Trophoblast cell (in vitro differentiated cells and primary cell): ENCODE measurements at regions not wholly inside any gene's neighbourhood (a gene's known extent, or its start where the extent isn't known, plus 50 kb on each side); places are given as distances from the start of the nearest gene placed in this dataset.

Experiments
- DNase-seq, 2 donors: peaks; one replicate each; pipeline ENCODE4 v3.0.0-alpha.2; 2016
- H2AFZ ChIP-seq: 2 replicates; pipeline ENCODE4 v1.6.1; 2013; ENCODE audit warnings: low read length, moderate library complexity, mild to moderate bottlenecking; ENCODE audit not compliant: insufficient read depth, poor library complexity
- H2AK5ac ChIP-seq: 2 replicates; pipeline ENCODE4 v1.6.1; 2013; ENCODE audit warnings: mild to moderate bottlenecking, low read length
- H2BK120ac ChIP-seq: 2 replicates; pipeline ENCODE4 v1.6.1; 2013; ENCODE audit warnings: low read length, mild to moderate bottlenecking, moderate library complexity; ENCODE audit not compliant: insufficient read depth, poor library complexity
- H2BK12ac ChIP-seq: 2 replicates; pipeline ENCODE4 v1.6.1; 2013; ENCODE audit warnings: mild to moderate bottlenecking, low read length, moderate library complexity
- H2BK5ac ChIP-seq: 2 replicates; pipeline ENCODE4 v1.6.1; 2013; ENCODE audit warnings: low read length, low read depth, moderate library complexity, mild to moderate bottlenecking; ENCODE audit not compliant: poor library complexity
- H3K14ac ChIP-seq: 2 replicates; pipeline ENCODE4 v1.6.1; 2013; ENCODE audit warnings: mild to moderate bottlenecking, low read length
- H3K18ac ChIP-seq: 2 replicates; pipeline ENCODE4 v1.6.1; 2013; ENCODE audit warnings: mild to moderate bottlenecking, low read length
- H3K23ac ChIP-seq: 2 replicates; pipeline ENCODE4 v1.6.1; 2013; ENCODE audit warnings: low read length
- H3K27ac ChIP-seq: 2 replicates; pipeline ENCODE4 v1.5.1; 2013; ENCODE audit warnings: low read depth, mild to moderate bottlenecking, inconsistent platforms, low read length, moderate library complexity
- H3K27me3 ChIP-seq: 2 replicates; pipeline ENCODE4 v1.6.1; 2013; ENCODE audit warnings: inconsistent platforms, mild to moderate bottlenecking, low read length, moderate library complexity; ENCODE audit not compliant: insufficient read depth
- H3K36me3 ChIP-seq, 2 experiments: 1 replicate in 1 of 2; 2 replicates in 1 of 2; pipeline ENCODE4 v1.6.1; 2013; ENCODE audit warnings: low read length in 2 of 2, mild to moderate bottlenecking in 2 of 2, moderate library complexity in 1 of 2; ENCODE audit not compliant: insufficient read depth in 2 of 2, control insufficient read depth in 1 of 2
- H3K4ac ChIP-seq: 2 replicates; pipeline ENCODE4 v1.6.1; 2013; ENCODE audit warnings: low read depth, mild to moderate bottlenecking, low read length, moderate library complexity
- H3K4me1 ChIP-seq, 2 experiments: 1 replicate in 1 of 2; 2 replicates in 1 of 2; pipeline ENCODE4 v1.6.1; 2013; ENCODE audit warnings: low read length in 2 of 2, mild to moderate bottlenecking in 2 of 2, moderate library complexity in 1 of 2; ENCODE audit not compliant: insufficient read depth in 2 of 2, control insufficient read depth in 1 of 2
- H3K4me2 ChIP-seq: 2 replicates; pipeline ENCODE4 v1.6.1; 2013; ENCODE audit warnings: inconsistent platforms, mild to moderate bottlenecking, low read length, moderate library complexity
- H3K4me3 ChIP-seq: 2 replicates; pipeline ENCODE4 v1.5.1; 2013; ENCODE audit warnings: mild to moderate bottlenecking, low read depth, low read length, inconsistent platforms
- H3K79me1 ChIP-seq: one replicate; pipeline ENCODE4 v1.6.1; 2013; ENCODE audit warnings: low read length
- H3K79me2 ChIP-seq: 2 replicates; pipeline ENCODE4 v1.6.1; 2013; ENCODE audit warnings: low read length, mild to moderate bottlenecking; ENCODE audit not compliant: control insufficient read depth, insufficient read depth, poor library complexity
- H3K9ac ChIP-seq: 2 replicates; pipeline ENCODE4 v1.6.1; 2013; ENCODE audit warnings: mild to moderate bottlenecking, low read length
- H3K9me3 ChIP-seq: 2 replicates; pipeline ENCODE4 v1.6.1; 2013; ENCODE audit warnings: low read depth, mild to moderate bottlenecking, control low read depth, inconsistent platforms, low read length; ENCODE audit not compliant: insufficient read depth
- H4K12ac ChIP-seq: 2 replicates; pipeline ENCODE4 v1.6.1; 2013; ENCODE audit warnings: low read depth, mild to moderate bottlenecking, low read length, moderate library complexity
- H4K8ac ChIP-seq: 2 replicates; pipeline ENCODE4 v1.6.1; 2013; ENCODE audit warnings: low read depth, mild to moderate bottlenecking, low read length, moderate library complexity
- H4K91ac ChIP-seq: one replicate; pipeline ENCODE4 v1.6.1; 2013; ENCODE audit warnings: low read depth, mild to moderate bottlenecking, low read length, moderate library complexity
- WGBS: extraction: QIAGEN DNeasy Blood & Tissue Kit; methylation state at CpG from one replicate; pipeline ENCODE4 v1.1.7; 2013; ENCODE audit warnings: missing lambda C conversion rate; ENCODE audit not compliant: insufficient read length, insufficient coverage; ENCODE audit errors: extremely low coverage; 5-methylcytosine and 5-hydroxymethylcytosine counted together

GRCh38 chr2:120984452-120985173 lies 248.9 kb downstream of the GLI2 start:
- H4K12ac ChIP-seq = no peak overlapping the region
- H3K9me3 ChIP-seq = peaks cover 7% of the 10 kb centered on the region
- no peak overlapping the region for H2BK5ac ChIP-seq
- no peak overlapping the region for H3K23ac ChIP-seq
- H3K79me2 ChIP-seq = no peaks in the 10 kb centered on the region
- H3K18ac ChIP-seq = no peak overlapping the region
- no CpG with 5 or more reads among the region's 28 CpGs for WGBS
- H3K4me3 ChIP-seq = no peak overlapping the region
- H3K27ac ChIP-seq = no peak overlapping the region
- H3K36me3 ChIP-seq = peaks cover 2 to 25% of the 10 kb centered on the region in 2 experiments
- DNase-seq = no peak
- no peaks in the 10 kb centered on the region for H3K79me1 ChIP-seq
- H3K4me1 ChIP-seq = no peaks in the 10 kb centered on the region
- no peak overlapping the region for H2BK12ac ChIP-seq
- no peak overlapping the region for H2AFZ ChIP-seq
- no peak overlapping the region for H2BK120ac ChIP-seq
- H3K4ac ChIP-seq = no peak overlapping the region
- no peaks in the 10 kb centered on the region for H3K27me3 ChIP-seq
- no peak overlapping the region for H3K4me2 ChIP-seq
- H4K91ac ChIP-seq = no peak overlapping the region
- no peak overlapping the region for H3K14ac ChIP-seq
- no peak overlapping the region for H3K9ac ChIP-seq
- H4K8ac ChIP-seq = no peak overlapping the region
- no peak overlapping the region for H2AK5ac ChIP-seq

DNA sequence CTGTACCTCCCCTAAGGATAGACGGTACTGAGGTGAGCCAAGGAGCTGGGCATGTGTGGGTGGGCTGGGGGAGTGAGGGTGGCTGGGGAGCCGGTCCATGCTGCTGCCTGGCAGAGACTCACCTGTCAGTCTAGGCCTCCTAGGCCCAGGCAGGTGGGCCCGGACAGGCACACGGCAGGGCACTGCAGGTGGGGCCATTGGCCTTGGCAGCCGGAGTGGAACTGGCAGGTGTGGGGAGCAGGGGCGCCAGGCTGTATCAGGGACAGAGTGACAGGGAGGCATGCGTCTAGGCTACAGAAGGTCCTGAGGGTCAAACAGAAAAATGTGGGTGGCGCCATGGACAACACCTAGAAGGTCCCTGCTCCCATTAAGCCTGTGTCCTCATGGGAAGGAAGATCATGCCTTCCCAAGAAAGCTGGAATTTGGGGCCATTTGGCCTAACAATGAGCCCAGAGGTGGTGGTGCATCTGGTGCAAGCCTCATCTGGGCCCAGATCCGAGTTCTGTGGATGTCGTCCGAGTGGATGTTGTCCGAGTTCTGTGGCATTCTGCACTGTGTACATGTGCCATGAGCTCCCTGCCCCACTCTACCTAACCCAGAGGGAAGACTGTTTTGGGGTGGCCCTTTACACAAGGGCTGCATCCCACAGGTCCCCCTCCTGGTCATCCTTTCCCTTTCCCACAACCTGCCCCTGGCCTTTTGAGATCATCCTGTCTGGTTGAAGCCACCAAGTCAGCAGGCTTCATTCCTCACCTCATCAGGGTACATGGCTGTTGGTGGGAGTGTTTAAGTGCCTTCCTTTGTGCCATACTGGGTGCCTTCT lies 249.7 kb downstream of the GLI2 start:
- no peak overlapping the region for H4K91ac ChIP-seq
- H2BK12ac ChIP-seq = no peak overlapping the region
- H3K4ac ChIP-seq = no peak overlapping the region
- no peak overlapping the region for H2AFZ ChIP-seq
- no peak overlapping the region for H2AK5ac ChIP-seq
- DNase-seq = no peak
- H4K12ac ChIP-seq = no peak overlapping the region
- H3K36me3 ChIP-seq = peaks cover 2 to 25% of the 10 kb centered on the region in 2 experiments
- no peaks in the 10 kb centered on the region for H3K27me3 ChIP-seq
- no peak overlapping the region for H3K9ac ChIP-seq
- H2BK5ac ChIP-seq = no peak overlapping the region
- H3K18ac ChIP-seq = no peak overlapping the region
- H3K9me3 ChIP-seq = peaks cover 7% of the 10 kb centered on the region
- H3K79me1 ChIP-seq = no peaks in the 10 kb centered on the region
- no peaks in the 10 kb centered on the region for H3K79me2 ChIP-seq
- no peak overlapping the region for H3K4me2 ChIP-seq
- H3K4me1 ChIP-seq = no peaks in the 10 kb centered on the region
- H2BK120ac ChIP-seq = no peak overlapping the region
- WGBS = no CpG with 5 or more reads among the region's 12 CpGs
- no peak overlapping the region for H3K14ac ChIP-seq
- no peak overlapping the region for H3K27ac ChIP-seq
- no peak overlapping the region for H4K8ac ChIP-seq
- H3K23ac ChIP-seq = no peak overlapping the region
- H3K4me3 ChIP-seq = no peak overlapping the region

DNA sequence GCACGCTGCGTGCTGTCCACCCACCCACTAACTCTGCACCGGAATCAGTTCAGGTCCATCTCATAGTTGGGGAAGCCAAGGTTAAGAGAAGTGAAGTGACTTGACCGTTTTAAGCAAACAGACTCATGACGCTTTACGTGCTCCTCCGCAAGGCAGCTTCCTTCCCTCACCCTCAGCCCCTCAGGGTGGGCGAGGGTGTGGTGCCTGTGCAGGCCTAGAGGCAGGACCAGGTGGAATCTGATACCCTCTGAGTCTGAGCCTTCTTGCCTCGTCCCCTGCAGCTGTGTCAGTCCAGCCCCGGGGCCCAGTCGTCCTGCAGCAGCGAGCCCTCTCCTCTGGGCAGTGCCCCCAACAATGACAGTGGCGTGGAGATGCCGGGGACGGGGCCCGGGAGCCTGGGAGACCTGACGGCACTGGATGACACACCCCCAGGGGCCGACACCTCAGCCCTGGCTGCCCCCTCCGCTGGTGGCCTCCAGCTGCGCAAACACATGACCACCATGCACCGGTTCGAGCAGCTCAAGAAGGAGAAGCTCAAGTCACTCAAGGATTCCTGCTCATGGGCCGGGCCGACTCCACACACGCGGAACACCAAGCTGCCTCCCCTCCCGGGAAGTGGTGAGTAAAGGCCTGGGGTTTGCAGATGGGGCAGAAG lies 250.5 kb downstream of the GLI2 start:
- Histone ChIP-seq H4K8ac (no peak overlapping the region), H3K14ac (no peak overlapping the region), H3K4me2 (no peak overlapping the region), H2BK12ac (no peak overlapping the region), H3K4ac (no peak overlapping the region), H3K4me1 (no peaks in the 10 kb centered on the region), H3K79me2 (no peaks in the 10 kb centered on the region), H3K23ac (no peak overlapping the region), H3K27ac (no peak overlapping the region), H3K4me3 (no peak overlapping the region), H2BK120ac (no peak overlapping the region), H4K12ac (no peak overlapping the region), H4K91ac (no peak overlapping the region), H2AFZ (no peak overlapping the region), H3K9ac (no peak overlapping the region), H2AK5ac (no peak overlapping the region), H2BK5ac (no peak overlapping the region), H3K18ac (no peak overlapping the region), H3K79me1 (no peaks in the 10 kb centered on the region), H3K36me3 (peaks cover 2 to 25% of the 10 kb centered on the region in 2 experiments), H3K9me3 (peaks cover 7% of the 10 kb centered on the region), H3K27me3 (no peaks in the 10 kb centered on the region)
- WGBS = no CpG with 5 or more reads among the region's 27 CpGs
- no peak for DNase-seq

DNA sequence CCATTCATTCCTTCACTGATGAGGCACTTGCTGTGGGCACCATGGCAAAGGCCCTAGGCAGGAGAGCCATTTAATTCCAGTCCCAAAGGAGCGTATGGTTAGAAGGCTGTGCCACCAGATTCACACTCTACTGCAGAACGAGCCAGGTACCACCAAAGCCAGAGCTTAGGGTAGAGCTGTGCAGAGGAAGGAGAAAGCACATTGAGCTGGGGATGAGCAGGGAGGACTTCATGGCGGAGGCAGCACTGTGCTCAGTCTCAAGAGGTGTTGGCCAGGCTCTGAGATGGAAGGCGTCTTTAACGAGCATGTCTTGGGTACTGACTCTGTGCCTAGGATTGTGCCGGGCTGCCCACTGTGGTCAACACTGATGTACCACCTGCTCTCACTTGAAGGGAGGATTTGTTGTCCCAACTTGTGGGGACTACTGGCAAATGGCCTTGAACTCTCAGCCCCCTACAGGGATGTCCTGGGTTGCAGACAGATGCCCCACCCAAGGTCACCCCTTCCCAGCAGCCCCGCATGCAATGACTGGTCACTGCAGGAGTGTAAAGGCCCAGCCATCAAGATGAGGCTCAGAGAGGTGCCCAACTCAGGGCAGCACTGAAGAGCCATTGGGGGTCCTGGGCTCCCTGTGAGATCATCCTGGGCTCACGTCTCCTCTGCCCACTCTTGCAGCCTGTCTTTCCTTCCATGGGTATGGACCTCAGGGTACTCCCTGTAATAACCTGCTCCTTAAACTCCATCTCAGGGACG lies 251.4 kb downstream of the GLI2 start:
- Histone ChIP-seq H3K4me2 (no peak overlapping the region), H3K23ac (no peak overlapping the region), H3K4me3 (no peak overlapping the region), H3K79me2 (no peaks in the 10 kb centered on the region), H3K4ac (no peak overlapping the region), H3K9ac (no peak overlapping the region), H4K91ac (no peak overlapping the region), H3K36me3 (peaks cover 2 to 31% of the 10 kb centered on the region in 2 experiments), H3K27ac (no peak overlapping the region), H3K18ac (no peak overlapping the region), H3K79me1 (no peaks in the 10 kb centered on the region), H2BK12ac (no peak overlapping the region), H2BK5ac (no peak overlapping the region), H2AK5ac (no peak overlapping the region), H3K9me3 (peaks cover 10% of the 10 kb centered on the region), H4K12ac (no peak overlapping the region), H2BK120ac (no peak overlapping the region), H3K27me3 (no peaks in the 10 kb centered on the region), H3K4me1 (no peaks in the 10 kb centered on the region), H4K8ac (no peak overlapping the region), H3K14ac (no peak overlapping the region), H2AFZ (no peak overlapping the region)
- WGBS = no CpG with 5 or more reads among the region's 9 CpGs
- DNase-seq = no peak
